NCI-H1048 (cell line): ENCODE measurements at regions not wholly inside any gene's neighbourhood (a gene's known extent, or its start where the extent isn't known, plus 50 kb on each side); places are given as distances from the start of the nearest gene placed in this dataset.
"Not testable (repeated sequence)": the region's sequence is repeated elsewhere in the genome, so short reads cannot be mapped to it uniquely, and the experiment has no call there.

Experiments
- DNase-seq: peaks from one replicate; lab custom pipeline; 2025; lab: John Stamatoyannopoulos, UW

GRCh38 chr4:66604192-66604591, 933.9 kb upstream of the EPHA5 start:
- DNase-seq = no peak

GRCh38 chr4:66602622-66603021, 932.3 kb upstream of the EPHA5 start:
- DNase-seq = no peak

DNA sequence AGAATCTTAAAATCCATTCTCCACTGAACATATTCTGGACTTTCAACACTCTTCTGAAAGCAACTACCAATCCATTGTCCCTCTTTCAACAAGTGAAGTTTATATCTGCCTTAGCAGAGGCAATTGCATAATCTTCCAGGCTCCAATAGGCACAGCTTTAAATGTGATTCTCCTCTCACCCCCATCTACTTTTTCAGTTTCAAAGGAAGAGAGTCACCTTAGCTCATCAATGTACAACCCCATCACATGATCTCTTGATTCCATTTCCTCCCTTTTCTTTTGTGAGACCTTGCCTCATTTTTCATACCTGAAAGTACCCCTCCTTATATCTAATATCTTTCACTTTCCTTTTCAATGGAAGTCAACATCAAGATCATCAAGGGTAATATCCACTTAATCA, 921.7 kb upstream of the EPHA5 start:
- DNase-seq = no peak

GRCh38 chr4:66590488-66591215, 920.4 kb upstream of the EPHA5 start:
- no peak for DNase-seq

DNA sequence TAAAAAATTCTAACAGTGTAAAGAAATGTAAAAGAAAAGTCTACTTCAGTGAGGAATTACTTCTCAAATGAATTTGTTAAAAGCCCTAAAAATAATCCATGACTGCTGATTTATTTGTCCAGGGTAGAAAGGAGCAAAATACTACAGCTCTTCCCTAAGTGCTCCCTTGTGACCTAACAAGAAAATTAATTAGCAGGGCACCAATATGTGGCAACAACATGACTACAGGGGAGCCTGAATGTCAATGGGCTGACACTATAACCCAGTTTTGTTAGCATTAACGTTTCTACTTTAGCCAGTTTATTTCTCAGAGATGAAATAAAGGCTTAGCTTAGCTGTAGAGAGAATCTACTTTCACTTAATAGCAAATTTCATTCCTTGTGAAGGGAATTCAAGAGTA, 918.9 kb upstream of the EPHA5 start:
- no peak for DNase-seq

DNA sequence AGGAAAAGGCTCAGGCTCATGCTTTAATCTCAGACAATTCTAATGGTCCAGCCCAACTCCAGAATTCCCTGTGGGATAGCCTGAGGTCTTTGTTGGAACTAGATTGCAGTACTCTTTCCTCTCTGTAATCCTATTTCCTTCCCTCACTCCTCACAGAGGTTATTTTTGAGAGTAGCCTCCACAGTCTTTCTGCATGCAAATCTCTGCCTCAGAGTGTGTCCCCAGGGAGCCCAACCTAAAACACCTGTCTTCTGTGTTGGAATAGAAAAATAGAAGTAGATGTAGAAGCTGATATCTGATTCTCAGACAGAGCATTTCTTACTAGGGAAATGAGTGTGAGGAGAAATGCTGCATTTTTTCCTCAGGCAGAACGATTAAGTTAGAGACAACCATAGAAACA, 915.5 kb upstream of the EPHA5 start:
- no peak for DNase-seq

DNA sequence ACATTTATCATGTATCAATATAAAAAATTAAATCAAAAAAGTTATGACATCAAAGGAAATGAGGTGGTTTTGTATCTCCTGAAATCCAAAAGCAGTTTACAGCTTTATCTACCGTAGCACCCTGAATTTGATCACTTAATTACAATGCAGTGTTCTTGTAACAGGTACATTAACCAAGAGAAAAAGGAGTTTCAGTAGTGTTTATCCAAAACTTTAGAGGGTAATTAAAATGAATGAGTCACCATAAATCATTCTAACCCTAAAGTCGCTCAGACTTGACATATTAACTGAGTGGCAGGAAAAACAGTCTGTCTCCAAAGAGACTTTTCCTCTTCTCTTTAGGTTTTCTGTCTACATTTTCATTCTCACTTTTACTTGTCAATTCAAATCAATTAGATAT, 907.6 kb upstream of the EPHA5 start:
- DNase-seq = no peak

GRCh38 chr4:66575008-66575696, 904.9 kb upstream of the EPHA5 start:
- DNase-seq = no peak

GRCh38 chr4:66574145-66574978, 904.1 kb upstream of the EPHA5 start:
- no peak for DNase-seq

DNA sequence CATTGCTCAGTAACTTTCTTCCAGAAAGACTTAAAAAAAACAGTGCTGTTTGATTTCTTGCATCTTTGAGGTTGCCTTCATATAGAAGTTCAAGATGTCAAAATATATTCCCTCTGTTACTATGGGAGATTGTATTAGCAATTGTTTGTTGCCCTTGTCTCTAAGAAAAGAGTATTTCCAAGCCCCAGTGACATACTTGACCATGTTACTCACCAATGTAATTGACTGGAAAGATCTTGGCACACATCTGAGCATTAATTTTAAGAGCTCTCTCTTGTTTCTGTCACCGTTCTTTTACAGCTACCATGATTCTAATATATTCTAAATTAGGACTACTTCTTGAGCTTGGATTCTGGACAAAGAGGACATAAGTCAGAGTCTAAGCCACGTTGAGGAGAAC, 902.7 kb upstream of the EPHA5 start:
- DNase-seq = no peak

DNA sequence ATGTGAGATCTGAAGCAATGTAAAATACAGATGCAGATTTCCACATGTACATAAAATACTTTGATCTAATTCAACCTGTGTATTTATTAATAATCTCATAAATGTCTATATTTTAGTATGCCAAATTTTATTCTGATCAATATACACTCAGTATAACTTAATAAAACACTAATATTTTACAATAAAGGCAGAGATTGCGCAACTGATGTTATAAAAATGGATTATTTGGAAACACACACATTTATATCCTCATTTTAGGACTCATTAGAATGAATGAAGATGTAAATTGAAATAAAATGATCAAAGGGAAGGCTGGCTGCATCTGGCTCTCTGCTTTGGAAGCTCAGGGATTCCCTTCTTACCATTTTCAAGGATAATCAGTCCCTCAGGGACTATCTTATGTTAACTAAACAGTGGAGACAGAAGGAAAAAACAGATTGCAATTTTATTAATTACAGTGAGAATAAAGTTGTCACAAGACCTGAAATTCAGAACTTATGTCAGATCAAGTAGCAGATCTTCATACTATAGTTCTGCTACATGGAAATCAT, 900.9 kb upstream of the EPHA5 start:
- no peak for DNase-seq

DNA sequence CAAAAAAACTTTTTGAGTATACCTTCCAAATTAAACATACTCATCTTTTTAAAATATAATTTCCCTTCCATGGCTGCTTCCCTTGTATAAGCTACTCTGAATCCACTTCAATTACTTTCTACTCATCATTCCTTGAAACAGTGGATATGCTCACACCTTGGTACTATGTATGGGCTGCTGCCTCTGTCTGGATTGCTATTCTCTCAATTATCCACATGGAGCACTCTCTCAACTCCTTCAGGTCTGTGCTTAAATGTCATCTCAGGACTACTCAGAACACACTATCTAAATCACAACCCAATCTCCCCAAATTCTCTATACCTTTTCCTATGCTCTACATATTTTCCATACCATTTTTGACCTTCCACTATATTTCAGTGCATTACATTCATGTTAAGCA, 898.9 kb upstream of the EPHA5 start:
- no peak for DNase-seq

- DNase-seq = no peak
Measured at GRCh38 chr4:66568431-66568830, 898.1 kb upstream of the EPHA5 start.

DNA sequence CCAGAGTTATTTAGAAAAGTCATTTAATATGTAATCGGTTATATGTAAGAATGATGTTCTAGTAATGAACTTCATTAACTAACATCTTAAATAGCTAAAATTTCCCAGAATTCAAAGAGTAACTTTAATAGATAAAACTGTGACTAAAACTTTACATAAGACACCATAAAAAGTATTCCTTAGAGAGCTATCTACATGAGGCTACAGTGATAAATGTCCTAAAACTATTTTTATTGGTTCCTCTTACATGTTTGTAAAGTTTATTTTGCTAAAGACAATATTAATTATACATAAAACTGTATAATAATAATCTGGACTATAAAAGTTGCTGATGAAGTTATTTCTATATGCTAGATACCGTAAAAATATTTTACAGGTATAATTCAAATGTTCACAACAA, 897.7 kb upstream of the EPHA5 start:
- no peak for DNase-seq

GRCh38 chr4:66567551-66567950, 897.3 kb upstream of the EPHA5 start:
- no peak for DNase-seq

DNA sequence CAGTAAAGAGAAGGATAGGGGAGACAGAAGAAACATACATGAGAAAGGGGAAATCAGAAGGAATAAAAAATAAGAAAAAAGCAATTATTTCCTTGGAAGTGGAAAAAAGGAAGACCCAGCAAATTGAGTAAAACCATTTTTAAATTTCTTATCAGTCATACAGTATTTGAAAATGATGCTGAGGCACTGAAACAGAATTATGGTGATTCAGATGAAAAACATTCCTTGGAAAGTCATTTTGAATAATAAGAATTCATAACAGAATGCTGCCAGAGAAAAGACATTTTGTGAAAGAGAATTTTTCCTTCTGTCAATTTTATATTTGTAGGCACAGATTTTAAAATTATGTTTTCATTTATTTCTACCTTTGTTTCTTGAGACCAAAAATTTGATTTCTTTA, 895.5 kb upstream of the EPHA5 start:
- DNase-seq = no peak

DNA sequence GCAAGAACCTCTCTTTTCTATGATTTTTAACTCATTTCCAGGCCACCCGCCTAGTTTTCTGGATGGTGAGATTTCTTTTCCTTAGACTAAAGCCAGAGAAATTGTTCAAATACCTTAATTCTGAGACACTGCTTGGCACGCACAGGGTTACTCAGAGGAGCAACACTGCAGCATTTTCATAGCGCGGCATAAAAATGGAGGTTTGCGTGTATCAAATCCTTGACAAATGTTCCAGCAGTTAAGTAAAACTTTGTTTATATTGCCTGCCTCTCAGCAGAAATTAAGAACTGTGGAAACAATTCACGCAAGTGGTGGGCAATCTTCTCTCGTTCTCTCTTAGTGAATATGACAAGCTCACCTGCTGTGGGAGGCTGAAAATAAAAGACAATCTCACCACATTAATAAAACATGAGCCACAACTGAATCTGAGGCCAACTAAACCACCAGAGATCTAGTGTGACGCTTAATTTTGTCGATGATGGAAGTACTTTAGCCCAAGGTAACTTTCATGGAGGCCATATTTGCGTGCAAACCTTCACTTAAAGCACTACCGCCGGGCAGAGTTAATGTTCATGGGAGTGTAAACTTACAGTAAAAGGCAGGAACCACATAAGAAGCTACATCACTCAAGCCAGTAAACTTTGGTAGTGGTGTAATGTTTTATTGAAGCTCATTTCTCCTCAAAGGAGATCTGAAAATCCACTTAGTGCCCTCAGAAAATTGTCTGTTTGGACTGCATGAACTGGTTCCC, 894.8 kb upstream of the EPHA5 start:
- DNase-seq = no peak

- no peak for DNase-seq
Measured at GRCh38 chr4:66562276-66562806, 892.1 kb upstream of the EPHA5 start.

GRCh38 chr4:66561465-66562053, 891.3 kb upstream of the EPHA5 start:
- DNase-seq = not testable (repeated sequence)

GRCh38 chr4:66558651-66559050, 888.4 kb upstream of the EPHA5 start:
- no peak for DNase-seq

DNA sequence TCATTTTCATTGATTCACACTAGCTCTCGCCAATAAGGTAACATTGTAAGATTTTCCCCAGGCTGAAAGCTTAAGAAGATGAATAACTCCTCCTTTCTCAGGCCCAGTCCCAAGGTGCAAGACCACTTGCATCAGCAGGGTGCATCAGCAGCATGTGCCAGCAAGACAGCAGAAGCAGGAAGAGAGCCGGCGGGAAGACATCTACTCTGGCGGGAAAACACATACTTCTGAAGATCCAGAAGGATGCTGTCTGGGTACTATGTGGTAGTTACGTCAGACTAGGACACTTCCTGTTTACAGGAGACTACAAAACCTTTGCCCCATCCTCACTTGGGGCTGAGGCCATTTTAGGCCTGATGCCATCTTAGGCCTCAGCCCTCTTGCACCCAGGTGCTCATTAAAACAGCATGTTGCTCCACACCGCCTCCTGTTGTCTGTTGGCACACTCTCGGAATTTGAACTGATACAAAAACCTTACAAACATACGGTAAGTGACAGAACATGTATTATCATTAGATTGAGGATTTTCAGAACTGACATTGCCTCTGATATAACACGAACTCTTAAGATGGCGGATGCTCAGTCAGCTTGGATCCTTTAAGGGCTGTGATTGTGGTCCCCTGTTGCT, 886.5 kb upstream of the EPHA5 start:
- no peak for DNase-seq
